H1 (cell line): ENCODE measurements at regions not wholly inside any gene's neighbourhood (a gene's known extent, or its start where the extent isn't known, plus 50 kb on each side); places are given as distances from the start of the nearest gene placed in this dataset.

Source experiments
- CTCF ChIA-PET: fragments of 300-600 bp; sonication (Branson Sonifier 250); formaldehyde crosslinking; loops from one replicate; lab custom pipeline; 2021; ENCODE audit not compliant: partially characterized antibody; lab: Charles Lee
- POLR2A ChIA-PET: fragments of 300-600 bp; sonication (Branson Sonifier 250); formaldehyde crosslinking; loops from one replicate; lab custom pipeline; 2021; ENCODE audit warnings: inconsistent platforms; ENCODE audit not compliant: partially characterized antibody; lab: Charles Lee
- DNase-seq, 2 experiments: peaks; one replicate each; pipeline versions ENCODE4 v3.0.0 to v3.0.0-alpha.2; 2010 to 2022; ENCODE audit warnings: low spot score in 2 of 2, low read depth in 1 of 2, mixed read lengths in 1 of 2
- FAIRE-seq: peaks from 2 replicates; lab custom pipeline; 2011; peaks lifted over from hg19 to GRCh38; lab: Jason Lieb, UNC
- H2AFZ ChIP-seq: 2 replicates; pipeline ENCODE4 v1.8.1; 2012; ENCODE audit warnings: low read length, inconsistent platforms
- H2AK5ac ChIP-seq: 2 replicates; pipeline ENCODE4 v1.6.1; 2013; ENCODE audit warnings: low read depth, low read length
- H2BK120ac ChIP-seq: replicated peaks from 2 replicates; pipeline ENCODE3; 2013; ENCODE audit warnings: low read depth, low read length, inconsistent platforms
- H2BK12ac ChIP-seq: 2 replicates; pipeline ENCODE4 v1.6.1; 2013; ENCODE audit warnings: low read depth, low read length
- H2BK15ac ChIP-seq: 2 replicates; pipeline ENCODE4 v1.6.1; 2013; ENCODE audit warnings: low read length
- H2BK20ac ChIP-seq: 2 replicates; pipeline ENCODE4 v1.6.1; 2013; ENCODE audit warnings: low read length
- H2BK5ac ChIP-seq: 2 replicates; pipeline ENCODE4 v1.6.1; 2013; ENCODE audit warnings: low read depth, low read length
- H3K14ac ChIP-seq: 2 replicates; pipeline ENCODE4 v1.6.1; 2013; ENCODE audit warnings: inconsistent platforms; ENCODE audit not compliant: insufficient read length
- H3K18ac ChIP-seq: 2 replicates; pipeline ENCODE4 v1.6.1; 2013; ENCODE audit warnings: low read length; ENCODE audit errors: extremely low read depth
- H3K23ac ChIP-seq: 2 replicates; pipeline ENCODE4 v1.6.1; 2013; ENCODE audit warnings: inconsistent platforms; ENCODE audit not compliant: insufficient read length
- H3K23me2 ChIP-seq: 2 replicates; pipeline ENCODE4 v1.6.1; 2013; ENCODE audit warnings: low read depth, low read length
- H3K27ac ChIP-seq: 2 replicates; pipeline ENCODE4 v1.6.1; 2011; ENCODE audit warnings: low read depth, low read length, inconsistent platforms
- H3K27me3 ChIP-seq, 4 experiments: replicated peaks in 1 of 4; 1 replicate in 1 of 4; 2 replicates in 3 of 4; pipeline versions ENCODE4 v1.6.1 to v1.8.1; 2011 to 2013; ENCODE audit warnings: low read length in 3 of 4, mild to moderate bottlenecking in 3 of 4, inconsistent platforms in 2 of 4, mixed read lengths in 2 of 4, moderate library complexity in 1 of 4; ENCODE audit not compliant: control insufficient read depth in 3 of 4, insufficient read depth in 3 of 4; ENCODE audit errors: extremely low read depth in 1 of 4
- H3K36me3 ChIP-seq, 4 experiments: 2 replicates each; pipeline versions ENCODE4 v1.6.1 to v1.8.1; 2011 to 2013; ENCODE audit warnings: mild to moderate bottlenecking in 4 of 4, low read length in 3 of 4, moderate library complexity in 2 of 4, control low read depth in 1 of 4, inconsistent platforms in 1 of 4; ENCODE audit not compliant: insufficient read depth in 4 of 4, control insufficient read depth in 2 of 4
- H3K4ac ChIP-seq: replicated peaks from 2 replicates; pipeline ENCODE3; 2013; ENCODE audit warnings: low read length, low read depth, mixed read lengths, inconsistent platforms; ENCODE audit not compliant: insufficient read length
- H3K4me1 ChIP-seq, 4 experiments: replicated peaks in 1 of 4; 1 replicate in 1 of 4; 2 replicates in 3 of 4; pipeline versions ENCODE4 v1.6.1 to v1.8.1; 2011 to 2013; ENCODE audit warnings: low read length in 3 of 4, inconsistent platforms in 2 of 4, mixed read lengths in 1 of 4; ENCODE audit not compliant: insufficient read depth in 4 of 4, control insufficient read depth in 3 of 4
- H3K4me2 ChIP-seq, 2 experiments: 2 replicates each; pipeline versions ENCODE4 v1.6.1 to v1.8.1; 2011 to 2013; ENCODE audit warnings: low read depth in 2 of 2, low read length in 2 of 2, control low read depth in 1 of 2, inconsistent platforms in 1 of 2, mild to moderate bottlenecking in 1 of 2; ENCODE audit not compliant: insufficient read depth in 1 of 2
- H3K4me3 ChIP-seq, 4 experiments: fragments of 200-600, 300-600 bp in 1 of 4; sonication (generic), shearing (Covaris generic), sonication (Bioruptor Twin) in 1 of 4; 2 replicates each; pipeline versions ENCODE4 v1.5.1 to v1.8.1; 2011 to 2016; ENCODE audit warnings: low read length in 4 of 4, low read depth in 3 of 4, control low read depth in 2 of 4, inconsistent platforms in 2 of 4, mild to moderate bottlenecking in 2 of 4, mixed read lengths in 1 of 4, moderate library complexity in 1 of 4; ENCODE audit not compliant: insufficient read depth in 2 of 4; ENCODE audit errors: extremely low read depth in 1 of 4
- H3K56ac ChIP-seq: replicated peaks from 2 replicates; pipeline ENCODE3; 2013; ENCODE audit warnings: low read depth, mild to moderate bottlenecking, mixed read lengths, low read length, inconsistent platforms; ENCODE audit not compliant: insufficient read length
- H3K79me1 ChIP-seq: 2 replicates; pipeline ENCODE4 v1.6.1; 2013; ENCODE audit warnings: low read depth, low read length, control low read depth
- H3K79me2 ChIP-seq, 2 experiments: 2 replicates each; pipeline versions ENCODE4 v1.6.1 to v1.8.1; 2012 to 2013; ENCODE audit warnings: low read length in 2 of 2, mild to moderate bottlenecking in 2 of 2, inconsistent platforms in 1 of 2; ENCODE audit not compliant: insufficient read depth in 2 of 2, control insufficient read depth in 1 of 2
- H3K9ac ChIP-seq, 4 experiments: replicated peaks in 1 of 4; 1 replicate in 1 of 4; 2 replicates in 3 of 4; pipeline versions ENCODE4 v1.6.1 to v1.8.1; 2011 to 2013; ENCODE audit warnings: low read depth in 3 of 4, low read length in 3 of 4, control low read depth in 2 of 4, mild to moderate bottlenecking in 2 of 4, moderate library complexity in 2 of 4, inconsistent platforms in 1 of 4; ENCODE audit errors: extremely low read depth in 1 of 4
- H3K9me3 ChIP-seq, 2 experiments: 2 replicates each; pipeline versions ENCODE4 v1.6.1 to v1.8.1; 2012 to 2013; ENCODE audit warnings: mild to moderate bottlenecking in 2 of 2, moderate library complexity in 2 of 2, control low read depth in 1 of 2, inconsistent platforms in 1 of 2, low read depth in 1 of 2, low read length in 1 of 2, mixed read lengths in 1 of 2; ENCODE audit not compliant: insufficient read depth in 2 of 2
- H4K20me1 ChIP-seq, 2 experiments: replicated peaks in 1 of 2; 2 replicates each; pipeline versions ENCODE3 to v1.8.1; 2011 to 2013; ENCODE audit warnings: inconsistent platforms in 2 of 2, low read length in 2 of 2, mild to moderate bottlenecking in 1 of 2; ENCODE audit not compliant: insufficient read depth in 2 of 2, control insufficient read depth in 1 of 2
- H4K5ac ChIP-seq: 2 replicates; pipeline ENCODE4 v1.6.1; 2013; ENCODE audit warnings: low read length, low read depth, mixed read lengths, inconsistent platforms; ENCODE audit not compliant: insufficient read length
- H4K8ac ChIP-seq: 2 replicates; pipeline ENCODE4 v1.8.0; 2013; ENCODE audit warnings: mild to moderate bottlenecking, moderate library complexity, low read length, inconsistent platforms; ENCODE audit not compliant: insufficient read depth; ENCODE audit errors: extremely low read depth
- H4K91ac ChIP-seq: replicated peaks from 2 replicates; pipeline ENCODE3; 2013; ENCODE audit warnings: low read length, mixed read lengths, inconsistent platforms; ENCODE audit not compliant: insufficient read length
- FOSL1 ChIP-seq: IDR thresholded peaks from 2 replicates; pipeline ENCODE4 v1.6.1; 2011; ENCODE audit warnings: mild to moderate bottlenecking, low read depth, low read length, moderate library complexity; ENCODE audit not compliant: insufficient read depth
- RBBP5 ChIP-seq: IDR thresholded peaks from 2 replicates; pipeline ENCODE4 v1.7.1; 2012; ENCODE audit warnings: low read depth, mild to moderate bottlenecking, inconsistent platforms, low read length, moderate library complexity, borderline replicate concordance
- WGBS, 2 experiments: shearing (Covaris generic) in 1 of 2; methylation state at CpG; one replicate each; pipeline versions ENCODE4 v1.1.6 to v1.1.7; 2013 to 2015; ENCODE audit warnings: low lambda C conversion rate in 2 of 2, mixed read lengths in 2 of 2, inconsistent platforms in 1 of 2, low coverage in 1 of 2, missing lambda C conversion rate in 1 of 2; ENCODE audit not compliant: insufficient replicate concordance in 2 of 2, insufficient coverage in 1 of 2, insufficient read length in 1 of 2; ENCODE audit errors: extremely low coverage in 1 of 2, missing lambda C conversion rate in 1 of 2; 5-methylcytosine and 5-hydroxymethylcytosine counted together

GRCh38 chr3:135558150-135558783 is 407.3 kb upstream of the PPP2R3A start:
- 96% methylated on average over 8 of the region's 8 CpGs; no CpG with 5 or more reads in 1 of the 2 experiments for WGBS, 2 experiments
- TF ChIP-seq FOSL1 (no peak), RBBP5 (no peak)
- no peak overlapping the region for H2AFZ ChIP-seq

More at GRCh38 chr3:135558150-135558783, 407.3 kb upstream of the PPP2R3A start:
- Histone ChIP-seq H2BK120ac (no peak overlapping the region), H2BK15ac (no peak overlapping the region), H3K79me2 (no peaks in the 10 kb centered on the region), H3K4me1 (no peaks in the 10 kb centered on the region), H2BK12ac (no peak overlapping the region), H3K14ac (no peak overlapping the region), H4K20me1 (no peaks in the 10 kb centered on the region), H4K5ac (no peak overlapping the region), H2BK20ac (no peak overlapping the region), H4K8ac (no peak overlapping the region), H3K4ac (no peak overlapping the region), H3K27me3 (no peaks in the 10 kb centered on the region), H3K9me3 (no peaks in the 10 kb centered on the region), H3K56ac (no peak overlapping the region), H2AK5ac (no peak overlapping the region), H3K36me3 (no peaks in the 10 kb centered on the region), H2BK5ac (no peak overlapping the region), H3K79me1 (no peaks in the 10 kb centered on the region), H4K91ac (no peak overlapping the region), H3K27ac (no peak overlapping the region), H3K9ac (no peak overlapping the region), H3K23ac (no peak overlapping the region), H3K4me3 (no peak overlapping the region), H3K18ac (no peak overlapping the region), H3K4me2 (no peak overlapping the region), H3K23me2 (no peaks in the 10 kb centered on the region)
- DNase-seq: no peak
- FAIRE-seq: no peak
- CTCF ChIA-PET: no interaction called here
- POLR2A ChIA-PET: no interaction called here
